NCI-H128 (cell line): ENCODE measurements at regions not wholly inside any gene's neighbourhood (a gene's known extent, or its start where the extent isn't known, plus 50 kb on each side); places are given as distances from the start of the nearest gene placed in this dataset.
"Not testable (repeated sequence)": the region's sequence is repeated elsewhere in the genome, so short reads cannot be mapped to it uniquely, and the experiment has no call there.

Source experiments
- DNase-seq: peaks from one replicate; lab custom pipeline; 2025; ENCODE audit not compliant: unreplicated experiment; lab: John Stamatoyannopoulos, UW

- DNase-seq, result not testable (repeated sequence)
Observed at GRCh38 chr15:38797506-38797905, 232.9 kb upstream of the RASGRP1 start.

- not testable (repeated sequence) for DNase-seq
Observed at GRCh38 chr15:38799202-38799601, 234.6 kb upstream of the RASGRP1 start.

GRCh38 chr15:38809621-38810020 lies 245.0 kb upstream of the RASGRP1 start:
- DNase-seq, result no peak

- no peak for DNase-seq
Observed at GRCh38 chr15:38810686-38811085, 246.1 kb upstream of the RASGRP1 start.

GRCh38 chr15:38814254-38814653 lies 249.6 kb upstream of the RASGRP1 start:
- DNase-seq, result not testable (repeated sequence)

- DNase-seq, result no peak
Observed at GRCh38 chr15:38814891-38815290, 250.3 kb upstream of the RASGRP1 start.

- DNase-seq, result peak; percentile 40
Observed at GRCh38 chr15:38817427-38818156, 253.0 kb upstream of the RASGRP1 start.

- no peak for DNase-seq
Observed at GRCh38 chr15:38818157-38818790, 253.7 kb upstream of the RASGRP1 start.

- no peak for DNase-seq
Observed at GRCh38 chr15:38819387-38819950, 254.9 kb upstream of the RASGRP1 start.

- DNase-seq, result no peak
Observed at GRCh38 chr15:38823263-38823662, 258.6 kb upstream of the RASGRP1 start.

GRCh38 chr15:38824719-38825118 lies 260.1 kb upstream of the RASGRP1 start:
- no peak for DNase-seq

GRCh38 chr15:38826880-38827279 lies 262.3 kb upstream of the RASGRP1 start:
- DNase-seq, result no peak

- DNase-seq, result no peak
Observed at GRCh38 chr15:38828031-38828532, 263.5 kb upstream of the RASGRP1 start.

- DNase-seq, result no peak
Observed at GRCh38 chr15:38829086-38829485, 264.5 kb upstream of the RASGRP1 start.

- DNase-seq, result no peak
Observed at GRCh38 chr15:38842226-38842625, 277.6 kb upstream of the RASGRP1 start.

- no peak for DNase-seq
Observed at GRCh38 chr15:38843051-38843501, 278.5 kb upstream of the RASGRP1 start.

- DNase-seq, result no peak
Observed at GRCh38 chr15:38843736-38844590, 279.3 kb upstream of the RASGRP1 start.

- no peak for DNase-seq
Observed at GRCh38 chr15:38844736-38845135, 280.1 kb upstream of the RASGRP1 start.

GRCh38 chr15:38846346-38846745 lies 281.7 kb upstream of the RASGRP1 start:
- no peak for DNase-seq

GRCh38 chr15:38847666-38848065 lies 283.1 kb upstream of the RASGRP1 start:
- no peak for DNase-seq

GRCh38 chr15:38849046-38849445 lies 284.4 kb upstream of the RASGRP1 start:
- DNase-seq, result no peak
